Motor neuron (in vitro differentiated cells): ENCODE measurements at regions not wholly inside any gene's neighbourhood (a gene's known extent, or its start where the extent isn't known, plus 50 kb on each side); places are given as distances from the start of the nearest gene placed in this dataset.

Experiments
- ATAC-seq, 8 experiments: fragments of 200-7000 bp; cut with Tn5 transposase; replicated peaks in 6 of 8; 2 replicates each; pipeline ENCODE4 v1.8.0; 2021; ENCODE audit warnings: mild to moderate bottlenecking in 8 of 8, moderate library complexity in 8 of 8
- H3K27ac ChIP-seq, 2 donors: fragments of 250-450 bp; sonication (Bioruptor Pico); 2 replicates each; pipeline ENCODE4 v1.9.0; 2021; ENCODE audit warnings: antibody characterized with exemption in 2 of 2, mild to moderate bottlenecking in 2 of 2, moderate library complexity in 1 of 2
- H3K4me1 ChIP-seq, 2 donors: fragments of 250-450 bp; sonication (Bioruptor Pico); replicated peaks in 1 of 2; 2 replicates each; pipeline ENCODE4 v1.6.1; 2021; ENCODE audit warnings: antibody characterized with exemption in 2 of 2, mild to moderate bottlenecking in 2 of 2, moderate library complexity in 1 of 2
- H3K4me3 ChIP-seq, 5 donors: fragments of 250-450 bp; sonication (Bioruptor Pico); 2 replicates each; pipeline ENCODE4 v1.9.0; 2021; ENCODE audit warnings: antibody characterized with exemption in 5 of 5, mild to moderate bottlenecking in 5 of 5, moderate library complexity in 4 of 5
- WGBS, 10 experiments: fragments of 450-650 bp; shearing (Covaris generic); methylation state at CpG; one replicate each; pipeline ENCODE4 v1.0.0; 2022; 5-methylcytosine and 5-hydroxymethylcytosine counted together
- in situ Hi-C, 9 experiments: fragments of 400-800 bp; cut with MboI; loops; one replicate each; pipeline ENCODE4 v1.15.0; 2021; ENCODE audit warnings: low sequenced_read_pairs in 9 of 9, low pct_unique_long_range_greater_than_20kb in 2 of 9; ENCODE audit not compliant: unreplicated experiment in 9 of 9

- in situ Hi-C loops = no loop called here
- Histone ChIP-seq H3K4me3 (no peak overlapping the region), H3K4me1 (no peaks in the 10 kb centered on the region), H3K27ac (no peak overlapping the region)
- ATAC-seq = no peak
- WGBS, 10 experiments = 33 to 100% (median 62%) methylated on average over 1 to 3 of the region's 3 CpGs; no CpG with 5 or more reads in 5 of the 10 experiments
Measured at GRCh38 chr7:9625953-9626352, 1192.5 kb downstream of the NXPH1 start.

GRCh38 chr7:9645756-9646155 lies 1212.3 kb downstream of the NXPH1 start:
- H3K4me1 ChIP-seq = no peaks in the 10 kb centered on the region
- no peak overlapping the region for H3K4me3 ChIP-seq
- WGBS, 10 experiments = 0 to 100% (median 78%) methylated on average over 1 to 2 of the region's 2 CpGs; no CpG with 5 or more reads in 1 of the 10 experiments
- no peak for ATAC-seq
- in situ Hi-C loops = no loop called here
- no peak overlapping the region for H3K27ac ChIP-seq

- 14 to 90% (median 76%) methylated on average over 2 to 4 of the region's 4 CpGs; no CpG with 5 or more reads in 1 of the 10 experiments for WGBS, 10 experiments
- no peaks in the 10 kb centered on the region for H3K4me1 ChIP-seq
- no peak overlapping the region for H3K27ac ChIP-seq
- in situ Hi-C loops = no loop called here
- ATAC-seq = no peak
- no peak overlapping the region for H3K4me3 ChIP-seq
Measured at GRCh38 chr7:9657257-9657656, 1223.8 kb downstream of the NXPH1 start.

- no peak overlapping the region for H3K27ac ChIP-seq
- peak in 5 of 8 experiments; percentile 86 to 98 (median 97) for ATAC-seq
- H3K4me3 ChIP-seq = no peak overlapping the region
- in situ Hi-C loops = no loop called here
- H3K4me1 ChIP-seq = peaks cover 19 to 27% of the 10 kb centered on the region in 2 donors
- 5 to 46% (median 23%) methylated on average over 1 to 7 of the region's 7 CpGs for WGBS, 10 experiments
Measured at GRCh38 chr7:9671979-9672917, 1238.8 kb downstream of the NXPH1 start.

- H3K27ac ChIP-seq = no peak overlapping the region
- in situ Hi-C loops = no loop called here
- 20 to 100% (median 92%) methylated on average over 1 to 2 of the region's 2 CpGs; no CpG with 5 or more reads in 3 of the 10 experiments for WGBS, 10 experiments
- H3K4me1 ChIP-seq = no peaks in the 10 kb centered on the region
- no peak overlapping the region for H3K4me3 ChIP-seq
- no peak for ATAC-seq
Measured at GRCh38 chr7:9680713-9681112, 1247.3 kb downstream of the NXPH1 start.

- peak in 1 of 8 experiments; percentile 32 for ATAC-seq
- Histone ChIP-seq H3K27ac (no peak overlapping the region), H3K4me1 (no peaks in the 10 kb centered on the region), H3K4me3 (no peak overlapping the region)
- in situ Hi-C loops = no loop called here
- 8 to 81% (median 56%) methylated on average over 1 to 4 of the region's 4 CpGs for WGBS, 10 experiments
Measured at GRCh38 chr7:9681284-9681683, 1247.9 kb downstream of the NXPH1 start.

GRCh38 chr7:9691286-9691685 lies 1257.9 kb downstream of the NXPH1 start:
- no peak for ATAC-seq
- no peak overlapping the region for H3K4me3 ChIP-seq
- in situ Hi-C loops = no loop called here
- no peak overlapping the region for H3K27ac ChIP-seq
- WGBS, 10 experiments = 0 to 82% (median 70%) methylated on average over 1 to 2 of the region's 2 CpGs; no CpG with 5 or more reads in 7 of the 10 experiments
- no peaks in the 10 kb centered on the region for H3K4me1 ChIP-seq

GRCh38 chr7:9698375-9698774 lies 1265.0 kb downstream of the NXPH1 start:
- no peak overlapping the region for H3K27ac ChIP-seq
- in situ Hi-C loops = no loop called here
- no peaks in the 10 kb centered on the region for H3K4me1 ChIP-seq
- no peak for ATAC-seq
- no peak overlapping the region for H3K4me3 ChIP-seq

GRCh38 chr7:9709216-9709615 lies 1264.5 kb upstream of the PHF14 start:
- WGBS, 10 experiments = 0 to 100% (median 80%) methylated on average over 1 of the region's 1 CpG; no CpG with 5 or more reads in 1 of the 10 experiments
- H3K4me3 ChIP-seq = no peak overlapping the region
- H3K4me1 ChIP-seq = no peaks in the 10 kb centered on the region
- ATAC-seq = no peak
- in situ Hi-C loops = no loop called here
- no peak overlapping the region for H3K27ac ChIP-seq

GRCh38 chr7:9711259-9711918 lies 1262.3 kb upstream of the PHF14 start:
- 6 to 100% (median 90%) methylated on average over 1 to 3 of the region's 3 CpGs; no CpG with 5 or more reads in 1 of the 10 experiments for WGBS, 10 experiments
- ATAC-seq = no peak

GRCh38 chr7:9718071-9718661 lies 1255.5 kb upstream of the PHF14 start:
- ATAC-seq = peak in 6 of 8 experiments; percentile 62 to 91 (median 78)
- H3K4me1 ChIP-seq = peaks cover 0 to 3% of the 10 kb centered on the region in 2 donors
- in situ Hi-C loops = no loop called here
- H3K27ac ChIP-seq = peak overlapping the region in 1 of 2 donors; percentile 40
- H3K4me3 ChIP-seq = no peak overlapping the region

More at GRCh38 chr7:9711259-9711918, 1262.3 kb upstream of the PHF14 start:
- no peak overlapping the region for H3K27ac ChIP-seq
- in situ Hi-C loops = no loop called here
- no peaks in the 10 kb centered on the region for H3K4me1 ChIP-seq
- no peak overlapping the region for H3K4me3 ChIP-seq

- WGBS, 10 experiments = 0 to 96% (median 78%) methylated on average over 1 to 4 of the region's 4 CpGs; no CpG with 5 or more reads in 1 of the 10 experiments
- H3K27ac ChIP-seq = no peak overlapping the region
- ATAC-seq = no peak
- H3K4me3 ChIP-seq = no peak overlapping the region
- in situ Hi-C loops = no loop called here
- peaks cover 0 to 3% of the 10 kb centered on the region in 2 donors for H3K4me1 ChIP-seq
Measured at GRCh38 chr7:9719303-9719702, 1254.4 kb upstream of the PHF14 start.

GRCh38 chr7:9719721-9720120 lies 1254.0 kb upstream of the PHF14 start:
- in situ Hi-C loops = no loop called here
- no peak overlapping the region for H3K4me3 ChIP-seq
- H3K27ac ChIP-seq = no peak overlapping the region
- peaks cover 0 to 3% of the 10 kb centered on the region in 2 donors for H3K4me1 ChIP-seq
- no peak for ATAC-seq
- 0 to 94% (median 60%) methylated on average over 1 to 3 of the region's 3 CpGs; no CpG with 5 or more reads in 1 of the 10 experiments for WGBS, 10 experiments
